Karpas-422 (cell line): ENCODE measurements at regions not wholly inside any gene's neighbourhood (a gene's known extent, or its start where the extent isn't known, plus 50 kb on each side); places are given as distances from the start of the nearest gene placed in this dataset.

ENCODE experiments used
- DNase-seq: peaks from one replicate; pipeline ENCODE4 v3.0.0-alpha.2; 2015
- H2AFZ ChIP-seq: fragments of 200-600 bp; sonication (generic); 2 replicates; pipeline ENCODE4 v1.6.1; 2014; ENCODE audit warnings: antibody characterized with exemption, low read length, mixed read lengths
- H3K27ac ChIP-seq: fragments of 200-600 bp; sonication (generic); 2 replicates; pipeline ENCODE4 v1.5.1; 2014; ENCODE audit warnings: mild to moderate bottlenecking, low read length, moderate library complexity
- H3K27me3 ChIP-seq: fragments of 200-600 bp; sonication (generic); 2 replicates; pipeline ENCODE4 v1.6.1; 2014; ENCODE audit warnings: low read length, mixed read lengths
- H3K36me3 ChIP-seq: fragments of 200-600 bp; sonication (generic); 2 replicates; pipeline ENCODE4 v1.6.1; 2014; ENCODE audit warnings: low read length, mixed read lengths; ENCODE audit not compliant: insufficient read depth
- H3K4me1 ChIP-seq: fragments of 200-600 bp; sonication (generic); 2 replicates; pipeline ENCODE4 v1.6.1; 2014; ENCODE audit warnings: mild to moderate bottlenecking, low read length, mixed read lengths
- H3K4me2 ChIP-seq: fragments of 200-600 bp; sonication (generic); 2 replicates; pipeline ENCODE4 v1.6.1; 2014; ENCODE audit warnings: low read length, low read depth, mild to moderate bottlenecking; ENCODE audit not compliant: poor library complexity, severe bottlenecking
- H3K4me3 ChIP-seq: fragments of 200-600 bp; sonication (generic); 2 replicates; pipeline ENCODE4 v1.5.1; 2014; ENCODE audit warnings: mild to moderate bottlenecking, antibody characterized with exemption, low read length, mixed read lengths
- H3K79me2 ChIP-seq: fragments of 200-600 bp; sonication (generic); 2 replicates; pipeline ENCODE4 v1.6.1; 2014; ENCODE audit warnings: mild to moderate bottlenecking, low read length, mixed read lengths
- H3K9ac ChIP-seq: fragments of 200-600 bp; sonication (generic); 2 replicates; pipeline ENCODE4 v1.6.0; 2014; ENCODE audit warnings: low read length
- H3K9me2 ChIP-seq: fragments of 200-600 bp; sonication (generic), shearing (Covaris generic); replicated peaks from 2 replicates; pipeline ENCODE4 v1.6.0; 2014; ENCODE audit warnings: mild to moderate bottlenecking, low read length, moderate library complexity; ENCODE audit not compliant: insufficient read depth
- H3K9me3 ChIP-seq: fragments of 300-700, 200-600 bp; sonication (generic); 2 replicates; pipeline ENCODE4 v1.6.1; 2014; ENCODE audit warnings: low read length, mixed read lengths
- H4K20me1 ChIP-seq: fragments of 200-600 bp; sonication (generic); 2 replicates; pipeline ENCODE4 v1.6.1; 2014; ENCODE audit warnings: mild to moderate bottlenecking, antibody characterized with exemption, low read length, low read depth; ENCODE audit not compliant: insufficient read depth

GRCh38 chrX:23115651-23116050 lies 115.9 kb downstream of the DDX53 start:
- no peaks in the 10 kb centered on the region for H3K9me3 ChIP-seq
- H3K9me2 ChIP-seq, result no peaks in the 10 kb centered on the region
- H3K27me3 ChIP-seq, result no peaks in the 10 kb centered on the region
- H4K20me1 ChIP-seq, result no peaks in the 10 kb centered on the region
- H3K36me3 ChIP-seq, result no peaks in the 10 kb centered on the region
- H3K4me2 ChIP-seq, result no peak overlapping the region
- no peaks in the 10 kb centered on the region for H3K79me2 ChIP-seq
- H3K9ac ChIP-seq, result no peak overlapping the region
- H3K4me1 ChIP-seq, result no peaks in the 10 kb centered on the region
- no peak overlapping the region for H2AFZ ChIP-seq
- no peak for DNase-seq
- no peak overlapping the region for H3K27ac ChIP-seq
- no peak overlapping the region for H3K4me3 ChIP-seq

GRCh38 chrX:23118163-23118562 lies 118.4 kb downstream of the DDX53 start:
- no peaks in the 10 kb centered on the region for H3K79me2 ChIP-seq
- no peak overlapping the region for H3K27ac ChIP-seq
- DNase-seq, result no peak
- H3K27me3 ChIP-seq, result no peaks in the 10 kb centered on the region
- H3K9me2 ChIP-seq, result no peaks in the 10 kb centered on the region
- H3K4me1 ChIP-seq, result no peaks in the 10 kb centered on the region
- no peak overlapping the region for H3K9ac ChIP-seq
- no peak overlapping the region for H3K4me3 ChIP-seq
- no peaks in the 10 kb centered on the region for H3K36me3 ChIP-seq
- H3K4me2 ChIP-seq, result no peak overlapping the region
- no peaks in the 10 kb centered on the region for H4K20me1 ChIP-seq
- no peak overlapping the region for H2AFZ ChIP-seq
- no peaks in the 10 kb centered on the region for H3K9me3 ChIP-seq

GRCh38 chrX:23118890-23119527 lies 119.2 kb downstream of the DDX53 start:
- no peaks in the 10 kb centered on the region for H3K9me3 ChIP-seq
- H3K4me1 ChIP-seq, result no peaks in the 10 kb centered on the region
- no peak overlapping the region for H3K4me2 ChIP-seq
- H3K79me2 ChIP-seq, result no peaks in the 10 kb centered on the region
- no peak overlapping the region for H3K27ac ChIP-seq
- H3K36me3 ChIP-seq, result no peaks in the 10 kb centered on the region
- no peaks in the 10 kb centered on the region for H4K20me1 ChIP-seq
- H3K4me3 ChIP-seq, result no peak overlapping the region
- H3K27me3 ChIP-seq, result no peaks in the 10 kb centered on the region
- no peaks in the 10 kb centered on the region for H3K9me2 ChIP-seq
- H2AFZ ChIP-seq, result no peak overlapping the region
- no peak overlapping the region for H3K9ac ChIP-seq
- no peak for DNase-seq

GRCh38 chrX:23127586-23127985 lies 127.8 kb downstream of the DDX53 start:
- Histone ChIP-seq H2AFZ (no peak overlapping the region), H3K27ac (no peak overlapping the region), H4K20me1 (no peaks in the 10 kb centered on the region), H3K79me2 (no peaks in the 10 kb centered on the region), H3K9me3 (no peaks in the 10 kb centered on the region), H3K9me2 (no peaks in the 10 kb centered on the region), H3K4me1 (no peaks in the 10 kb centered on the region), H3K36me3 (no peaks in the 10 kb centered on the region), H3K4me2 (no peak overlapping the region), H3K4me3 (no peak overlapping the region), H3K27me3 (no peaks in the 10 kb centered on the region), H3K9ac (no peak overlapping the region)
- DNase-seq, result no peak

- Histone ChIP-seq H3K4me1 (no peaks in the 10 kb centered on the region), H3K9me3 (peaks cover 2% of the 10 kb centered on the region; the same call in 1 of the 2 replicates), H3K9ac (no peak overlapping the region), H4K20me1 (no peaks in the 10 kb centered on the region), H3K4me3 (no peak overlapping the region), H3K9me2 (no peaks in the 10 kb centered on the region), H3K36me3 (no peaks in the 10 kb centered on the region), H3K27ac (no peak overlapping the region), H3K27me3 (no peaks in the 10 kb centered on the region), H3K79me2 (no peaks in the 10 kb centered on the region), H2AFZ (no peak overlapping the region), H3K4me2 (no peak overlapping the region)
- no peak for DNase-seq
These were observed 133.8 kb downstream of the DDX53 start for GRCh38 chrX:23133551-23133950.

GRCh38 chrX:23134136-23134535 lies 134.4 kb downstream of the DDX53 start:
- Histone ChIP-seq H3K79me2 (no peaks in the 10 kb centered on the region), H3K36me3 (no peaks in the 10 kb centered on the region), H3K27me3 (no peaks in the 10 kb centered on the region), H4K20me1 (no peaks in the 10 kb centered on the region), H3K9me2 (no peaks in the 10 kb centered on the region), H3K4me2 (no peak overlapping the region), H3K9me3 (peaks cover 2% of the 10 kb centered on the region; the same call in 1 of the 2 replicates), H3K4me1 (no peaks in the 10 kb centered on the region), H3K4me3 (no peak overlapping the region), H3K27ac (no peak overlapping the region), H3K9ac (no peak overlapping the region), H2AFZ (no peak overlapping the region)
- DNase-seq, result no peak

GRCh38 chrX:23136816-23137215 lies 137.1 kb downstream of the DDX53 start:
- no peak for DNase-seq
- H3K27me3 ChIP-seq, result no peaks in the 10 kb centered on the region
- H3K4me2 ChIP-seq, result no peak overlapping the region

GRCh38 chrX:23168291-23168690 lies 166.4 kb upstream of the PTCHD1 start:
- no peaks in the 10 kb centered on the region for H3K27me3 ChIP-seq
- H3K27ac ChIP-seq, result no peak overlapping the region
- no peaks in the 10 kb centered on the region for H3K4me1 ChIP-seq
- H3K4me2 ChIP-seq, result no peak overlapping the region
- H3K36me3 ChIP-seq, result no peaks in the 10 kb centered on the region
- H3K9me2 ChIP-seq, result no peaks in the 10 kb centered on the region
- H4K20me1 ChIP-seq, result no peaks in the 10 kb centered on the region
- no peak overlapping the region for H3K4me3 ChIP-seq
- DNase-seq, result no peak
- H3K9ac ChIP-seq, result no peak overlapping the region
- H3K9me3 ChIP-seq, result no peaks in the 10 kb centered on the region
- no peaks in the 10 kb centered on the region for H3K79me2 ChIP-seq
- H2AFZ ChIP-seq, result no peak overlapping the region

More at GRCh38 chrX:23136816-23137215, 137.1 kb downstream of the DDX53 start:
- no peaks in the 10 kb centered on the region for H3K4me1 ChIP-seq
- no peaks in the 10 kb centered on the region for H3K79me2 ChIP-seq
- no peaks in the 10 kb centered on the region for H3K36me3 ChIP-seq
- H3K4me3 ChIP-seq, result no peak overlapping the region
- H3K9ac ChIP-seq, result no peak overlapping the region
- no peak overlapping the region for H2AFZ ChIP-seq
- H3K27ac ChIP-seq, result no peak overlapping the region
- H3K9me3 ChIP-seq, result peaks cover 2% of the 10 kb centered on the region; the same call in 1 of the 2 replicates
- H3K9me2 ChIP-seq, result no peaks in the 10 kb centered on the region
- H4K20me1 ChIP-seq, result no peaks in the 10 kb centered on the region
